ENCODE measurements at regions not wholly inside any gene's neighbourhood (a gene's known extent, or its start where the extent isn't known, plus 50 kb on each side); places are given as distances from the start of the nearest gene placed in this dataset.
"Not testable (repeated sequence)": the region's sequence is repeated elsewhere in the genome, so short reads cannot be mapped to it uniquely, and the experiment has no call there.

DNA sequence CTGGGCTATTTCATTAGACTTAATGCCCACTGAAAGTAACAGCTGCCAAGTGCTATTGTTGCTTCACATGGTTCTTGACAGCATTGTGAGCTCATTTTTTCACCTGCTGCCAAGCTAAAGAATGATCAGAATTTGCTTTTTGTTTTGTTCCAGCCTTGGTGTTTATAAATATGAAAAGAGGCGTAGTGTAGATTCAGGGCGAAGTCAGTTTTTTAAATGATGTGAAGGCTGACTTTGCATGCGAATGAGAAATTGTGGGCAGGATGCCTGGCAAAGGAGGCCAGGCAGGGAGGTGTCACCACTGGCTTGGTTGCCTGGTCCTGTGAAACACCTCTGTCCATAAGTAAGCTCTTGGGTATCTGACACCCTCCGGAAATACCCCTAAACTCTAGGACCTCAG lies 93.3 kb upstream of the NAP1L1 start:
- DNase-seq (ENCODE audit: low read depth in 1 of 2, low spot score in 1 of 2), result no peak
- POLR2A ChIA-PET, result interaction anchor here (0.6 kb wide), 1 partner anchor 34 kb away, joined by 3 read pairs; no protein-coding TSS in a partner anchor
- H3K4me2 ChIP-seq, result no peak overlapping the region
- H3K4me3 ChIP-seq, result no peak overlapping the region
- peaks cover under 1% of the 10 kb centered on the region; the same call in 2 of the 3 replicates for H3K4me1 ChIP-seq
- no peak overlapping the region for H3K27ac ChIP-seq
- no peaks in the 10 kb centered on the region for H3K9me3 ChIP-seq
- ATAC-seq, result no peak
- CTCF ChIA-PET, result interaction anchor here (3.7 kb wide), 1 partner anchor 19 kb away, joined by 21 read pairs; no protein-coding TSS in a partner anchor
- 89% methylated on average over 4 of the region's 4 CpGs for WGBS (ENCODE audit: missing lambda C conversion rate)
- no peak for FAIRE-seq
- TF ChIP-seq JUN (IDR thresholded peaks at IDR 0.05) (no peak), GATA3 (IDR thresholded peaks at IDR 0.05; ENCODE audit: borderline replicate concordance) (no peak), TP53 (CRISPR knock-in tag; IDR thresholded peaks at IDR 0.05) (no peak), ZFP36 (IDR thresholded peaks at IDR 0.05; ENCODE audit: borderline replicate concordance, partially characterized antibody) (no peak), HOXB13 (CRISPR knock-in tag; IDR thresholded peaks at IDR 0.05; ENCODE audit: low read depth) (no peak), EHMT2 (IDR thresholded peaks at IDR 0.05; ENCODE audit: low read depth) (no peak), SREBF2 (IDR thresholded peaks at IDR 0.05) (no peak)

- Histone ChIP-seq H3K4me1 (no peaks in the 10 kb centered on the region), H3K9me3 (no peaks in the 10 kb centered on the region), H3K27ac (no peak overlapping the region), H3K4me3 (no peak overlapping the region), H3K4me2 (no peak overlapping the region)
- no peak for DNase-seq (ENCODE audit: low read depth in 1 of 2, low spot score in 1 of 2)
- no peak for FAIRE-seq
- ChIA-PET CTCF (interaction anchor here (0.6 to 3.7 kb wide), 2 partner anchors 18 to 683 kb away, joined by 3 to 21 read pairs; no protein-coding TSS in a partner anchor), POLR2A (no interaction called here)
- no peak; a peak in 1 of 6 replicates for ATAC-seq
- TF ChIP-seq EHMT2 (IDR thresholded peaks at IDR 0.05; ENCODE audit: low read depth) (no peak), TFCP2L1 (CRISPR knock-in tag; IDR thresholded peaks at IDR 0.05) (no peak), JUNB (IDR thresholded peaks at IDR 0.05) (no peak), NFE2L2 (conservative IDR thresholded peaks at IDR 0.05; ENCODE audit: low read length) (no peak), NPAS2 (CRISPR knock-in tag; IDR thresholded peaks at IDR 0.05; ENCODE audit: borderline replicate concordance) (no peak), CHD2 (IDR thresholded peaks at IDR 0.05; ENCODE audit: low read length, partially characterized antibody) (no peak), NR3C1 (IDR thresholded peaks at IDR 0.05) (no peak)
Observed at GRCh38 chr12:76176940-76177339, 92.5 kb upstream of the NAP1L1 start.

DNA sequence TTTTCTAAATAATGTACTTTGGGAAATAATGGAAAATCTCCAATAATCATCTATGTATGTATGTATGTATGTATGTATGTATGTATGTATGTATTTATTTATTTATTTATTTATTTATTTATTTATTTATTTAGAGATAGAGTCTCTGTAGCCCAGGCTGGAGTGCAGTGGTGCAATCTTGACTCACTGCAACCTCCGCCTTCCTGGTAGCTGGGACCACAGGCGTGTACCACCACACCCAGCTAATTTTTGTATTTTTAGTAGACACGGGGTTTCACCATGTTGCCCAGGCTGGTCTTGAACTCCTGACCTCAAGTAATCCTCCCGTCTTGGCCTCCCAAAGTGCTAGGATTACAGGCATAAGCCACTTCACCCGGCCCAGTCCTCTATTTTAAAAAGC lies 91.5 kb upstream of the NAP1L1 start:
- H3K4me2 ChIP-seq; FAIRE-seq; POLR2A ChIA-PET; H3K9me3 ChIP-seq; DNase-seq (ENCODE audit: low read depth in 1 of 2, low spot score in 1 of 2); H3K4me3 ChIP-seq; H3K27ac ChIP-seq; H3K4me1 ChIP-seq; ATAC-seq: not testable (repeated sequence)
- 68% methylated on average over 5 of the region's 5 CpGs for WGBS (ENCODE audit: missing lambda C conversion rate)
- CTCF ChIA-PET, result interaction anchor here (3.7 kb wide), 1 partner anchor 17 kb away, joined by 21 read pairs; no protein-coding TSS in a partner anchor

- FAIRE-seq (no peak), DNase-seq (ENCODE audit: low read depth in 1 of 2, low spot score in 1 of 2) (no peak), ATAC-seq (no peak)
- TF ChIP-seq NR3C1 (IDR thresholded peaks at IDR 0.05) (no peak), EHF (CRISPR knock-in tag; IDR thresholded peaks at IDR 0.05) (no peak), HES2 (IDR thresholded peaks at IDR 0.05) (no peak), ESRRA (IDR thresholded peaks at IDR 0.05; ENCODE audit: borderline replicate concordance, low read length) (no peak), SMC3 (IDR thresholded peaks at IDR 0.05) (no peak), POLR2AphosphoS2 (conservative IDR thresholded peaks at IDR 0.05; ENCODE audit: low read length) (no peak), ELK1 (IDR thresholded peaks at IDR 0.05; ENCODE audit: low read depth, low read length) (no peak), NPAS2 (CRISPR knock-in tag; IDR thresholded peaks at IDR 0.05; ENCODE audit: borderline replicate concordance) (no peak), ATOH8 (CRISPR knock-in tag; IDR thresholded peaks at IDR 0.05; ENCODE audit: low read depth) (no peak), KDM1A (IDR thresholded peaks at IDR 0.05; ENCODE audit: low read depth) (no peak), JUNB (IDR thresholded peaks at IDR 0.05) (no peak), POLR2A (IDR thresholded peaks at IDR 0.05; ENCODE audit: low read length) (no peak), ZC3H11A (IDR thresholded peaks at IDR 0.05) (no peak), CEBPB (IDR thresholded peaks at IDR 0.05) (no peak), ZNF302 (CRISPR knock-in tag; IDR thresholded peaks at IDR 0.05) (no peak)
- TF ChIP-seq, protein P1, sequence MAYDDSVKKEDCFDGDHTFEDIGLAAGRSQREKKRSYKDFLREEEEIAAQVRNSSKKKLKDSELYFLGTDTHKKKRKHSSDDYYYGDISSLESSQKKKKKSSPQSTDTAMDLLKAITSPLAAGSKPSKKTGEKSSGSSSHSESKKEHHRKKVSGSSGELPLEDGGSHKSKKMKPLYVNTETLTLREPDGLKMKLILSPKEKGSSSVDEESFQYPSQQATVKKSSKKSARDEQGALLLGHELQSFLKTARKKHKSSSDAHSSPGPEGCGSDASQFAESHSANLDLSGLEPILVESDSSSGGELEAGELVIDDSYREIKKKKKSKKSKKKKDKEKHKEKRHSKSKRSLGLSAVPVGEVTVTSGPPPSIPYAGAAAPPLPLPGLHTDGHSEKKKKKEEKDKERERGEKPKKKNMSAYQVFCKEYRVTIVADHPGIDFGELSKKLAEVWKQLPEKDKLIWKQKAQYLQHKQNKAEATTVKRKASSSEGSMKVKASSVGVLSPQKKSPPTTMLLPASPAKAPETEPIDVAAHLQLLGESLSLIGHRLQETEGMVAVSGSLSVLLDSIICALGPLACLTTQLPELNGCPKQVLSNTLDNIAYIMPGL (CRISPR knock-in tag; IDR thresholded peaks at IDR 0.05; ENCODE audit: borderline replicate concordance), result no peak
- CTCF ChIA-PET, result interaction anchor here (1.3 kb wide), 1 partner anchor 14 kb away, joined by 4 read pairs; no protein-coding TSS in a partner anchor
- H3K4me3 ChIP-seq, result no peak overlapping the region
- no peak overlapping the region for H3K4me2 ChIP-seq
- WGBS (ENCODE audit: missing lambda C conversion rate), result 83% methylated on average over 5 of the region's 5 CpGs
- no peak overlapping the region for H3K27ac ChIP-seq
- POLR2A ChIA-PET, result no interaction called here
- no peaks in the 10 kb centered on the region for H3K9me3 ChIP-seq
- no peaks in the 10 kb centered on the region for H3K4me1 ChIP-seq
Observed at GRCh38 chr12:76173756-76174155, 89.3 kb upstream of the NAP1L1 start.
